Astrocyte (in vitro differentiated cells and primary cell): ENCODE measurements at regions not wholly inside any gene's neighbourhood (a gene's known extent, or its start where the extent isn't known, plus 50 kb on each side); places are given as distances from the start of the nearest gene placed in this dataset.

Source experiments
- DNase-seq: peaks from one replicate; pipeline ENCODE4 v3.0.0-alpha.2; 2010; ENCODE audit warnings: low read depth
- FAIRE-seq: peaks from 2 replicates; lab custom pipeline; 2011; peaks lifted over from hg19 to GRCh38; lab: Jason Lieb, UNC
- H2AFZ ChIP-seq: 2 replicates; pipeline ENCODE4 v1.6.0; 2012; ENCODE audit warnings: low read depth, low read length, inconsistent platforms
- H3K27ac ChIP-seq: 2 replicates; pipeline ENCODE4 v1.5.1; 2011; ENCODE audit warnings: low read depth, low read length, inconsistent platforms
- H3K27me3 ChIP-seq: 2 replicates; pipeline ENCODE4 v1.6.0; 2011; ENCODE audit warnings: low read length, inconsistent platforms; ENCODE audit not compliant: insufficient read depth
- H3K36me3 ChIP-seq: 2 replicates; pipeline ENCODE4 v1.5.1; 2011; ENCODE audit warnings: low read length, inconsistent platforms; ENCODE audit not compliant: insufficient read depth
- H3K4me1 ChIP-seq: 2 replicates; pipeline ENCODE4 v1.5.1; 2011; ENCODE audit warnings: low read length, inconsistent platforms; ENCODE audit not compliant: insufficient read depth
- H3K4me2 ChIP-seq: 2 replicates; pipeline ENCODE4 v1.6.0; 2012; ENCODE audit warnings: low read length, inconsistent platforms
- H3K4me3 ChIP-seq: 2 replicates; pipeline ENCODE4 v1.5.1; 2011; ENCODE audit warnings: low read depth, mild to moderate bottlenecking, low read length, inconsistent platforms; ENCODE audit not compliant: insufficient read depth
- H3K79me2 ChIP-seq: 2 replicates; pipeline ENCODE4 v1.6.0; 2012; ENCODE audit warnings: mild to moderate bottlenecking, low read length, inconsistent platforms; ENCODE audit not compliant: insufficient read depth
- H3K9ac ChIP-seq: 2 replicates; pipeline ENCODE4 v1.6.0; 2012; ENCODE audit warnings: mild to moderate bottlenecking, low read length, inconsistent platforms
- H3K9me3 ChIP-seq: 2 replicates; pipeline ENCODE4 v1.5.1; 2012; ENCODE audit warnings: low read depth, mild to moderate bottlenecking, low read length, inconsistent platforms; ENCODE audit not compliant: insufficient read depth
- H4K20me1 ChIP-seq: 2 replicates; pipeline ENCODE4 v1.6.0; 2012; ENCODE audit warnings: low read length, inconsistent platforms; ENCODE audit not compliant: insufficient read depth
- H3K27ac Mint-ChIP-seq: one replicate; pipeline ENCODE4 v1.8.0; 2021; ENCODE audit warnings: mild to moderate bottlenecking, mixed read lengths; ENCODE audit not compliant: unreplicated experiment
- H3K27me3 Mint-ChIP-seq: one replicate; pipeline ENCODE4 v1.8.0; 2021; ENCODE audit warnings: low read depth, mixed read lengths; ENCODE audit not compliant: unreplicated experiment
- H3K36me3 Mint-ChIP-seq: one replicate; pipeline ENCODE4 v1.8.0; 2021; ENCODE audit warnings: low read depth, mixed read lengths; ENCODE audit not compliant: unreplicated experiment
- H3K4me1 Mint-ChIP-seq: one replicate; pipeline ENCODE4 v1.8.0; 2021; ENCODE audit warnings: low read depth, mixed read lengths; ENCODE audit not compliant: unreplicated experiment
- H3K4me3 Mint-ChIP-seq: one replicate; pipeline ENCODE4 v1.8.0; 2021; ENCODE audit warnings: mild to moderate bottlenecking, moderate library complexity, mixed read lengths; ENCODE audit not compliant: unreplicated experiment
- H3K9me3 Mint-ChIP-seq: one replicate; pipeline ENCODE4 v1.8.0; 2021; ENCODE audit warnings: mild to moderate bottlenecking, mixed read lengths; ENCODE audit not compliant: unreplicated experiment
- EZH2 ChIP-seq: IDR thresholded peaks from 2 replicates; pipeline ENCODE4 v1.6.1; 2012; ENCODE audit warnings: mild to moderate bottlenecking, low read length, inconsistent platforms; ENCODE audit not compliant: insufficient read depth
- TF ChIP-seq, protein P1 (sequence below): IDR thresholded peaks from 2 replicates; pipeline ENCODE4 v1.5.1; 2011; ENCODE audit warnings: low read depth, mild to moderate bottlenecking, inconsistent platforms, low read length, moderate library complexity; ENCODE audit not compliant: insufficient read depth

DNA sequence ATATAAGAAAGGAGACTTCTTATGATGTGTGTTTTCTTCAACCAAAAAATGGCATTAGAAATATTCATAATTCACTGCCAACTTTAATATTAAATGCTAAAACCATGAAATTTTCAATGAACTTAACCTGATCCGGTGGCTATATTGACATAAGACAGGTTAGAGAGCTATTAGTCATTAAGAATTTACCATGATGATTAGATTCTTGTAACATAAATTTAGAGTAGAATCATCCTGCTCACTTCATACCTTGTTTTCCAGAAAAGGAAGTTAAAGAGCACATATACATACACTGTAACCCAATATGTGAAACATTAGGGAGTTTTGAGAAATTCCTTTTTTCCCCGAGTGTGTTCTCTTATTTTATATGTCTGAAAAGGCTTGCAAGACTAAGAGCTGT lies 430.3 kb upstream of the SEMA3A start:
- Histone ChIP-seq H3K9me3 (no peaks in the 10 kb centered on the region), H3K4me2 (no peak overlapping the region), H3K4me1 (no peaks in the 10 kb centered on the region), H3K79me2 (no peaks in the 10 kb centered on the region), H3K4me3 (no peak overlapping the region), H4K20me1 (no peaks in the 10 kb centered on the region), H3K27ac (no peak overlapping the region), H2AFZ (no peak overlapping the region), H3K27me3 (no peaks in the 10 kb centered on the region), H3K36me3 (no peaks in the 10 kb centered on the region), H3K9ac (no peak overlapping the region)
- Mint-ChIP-seq H3K4me3 (no peak overlapping the region), H3K9me3 (no peaks in the 10 kb centered on the region), H3K36me3 (no peaks in the 10 kb centered on the region), H3K27me3 (no peaks in the 10 kb centered on the region), H3K4me1 (no peaks in the 10 kb centered on the region), H3K27ac (no peak overlapping the region)
- DNase-seq (no peak), FAIRE-seq (peak; percentile 52)
- TF ChIP-seq, protein P1, sequence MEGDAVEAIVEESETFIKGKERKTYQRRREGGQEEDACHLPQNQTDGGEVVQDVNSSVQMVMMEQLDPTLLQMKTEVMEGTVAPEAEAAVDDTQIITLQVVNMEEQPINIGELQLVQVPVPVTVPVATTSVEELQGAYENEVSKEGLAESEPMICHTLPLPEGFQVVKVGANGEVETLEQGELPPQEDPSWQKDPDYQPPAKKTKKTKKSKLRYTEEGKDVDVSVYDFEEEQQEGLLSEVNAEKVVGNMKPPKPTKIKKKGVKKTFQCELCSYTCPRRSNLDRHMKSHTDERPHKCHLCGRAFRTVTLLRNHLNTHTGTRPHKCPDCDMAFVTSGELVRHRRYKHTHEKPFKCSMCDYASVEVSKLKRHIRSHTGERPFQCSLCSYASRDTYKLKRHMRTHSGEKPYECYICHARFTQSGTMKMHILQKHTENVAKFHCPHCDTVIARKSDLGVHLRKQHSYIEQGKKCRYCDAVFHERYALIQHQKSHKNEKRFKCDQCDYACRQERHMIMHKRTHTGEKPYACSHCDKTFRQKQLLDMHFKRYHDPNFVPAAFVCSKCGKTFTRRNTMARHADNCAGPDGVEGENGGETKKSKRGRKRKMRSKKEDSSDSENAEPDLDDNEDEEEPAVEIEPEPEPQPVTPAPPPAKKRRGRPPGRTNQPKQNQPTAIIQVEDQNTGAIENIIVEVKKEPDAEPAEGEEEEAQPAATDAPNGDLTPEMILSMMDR = no peak
- no peak for TF ChIP-seq EZH2

DNA sequence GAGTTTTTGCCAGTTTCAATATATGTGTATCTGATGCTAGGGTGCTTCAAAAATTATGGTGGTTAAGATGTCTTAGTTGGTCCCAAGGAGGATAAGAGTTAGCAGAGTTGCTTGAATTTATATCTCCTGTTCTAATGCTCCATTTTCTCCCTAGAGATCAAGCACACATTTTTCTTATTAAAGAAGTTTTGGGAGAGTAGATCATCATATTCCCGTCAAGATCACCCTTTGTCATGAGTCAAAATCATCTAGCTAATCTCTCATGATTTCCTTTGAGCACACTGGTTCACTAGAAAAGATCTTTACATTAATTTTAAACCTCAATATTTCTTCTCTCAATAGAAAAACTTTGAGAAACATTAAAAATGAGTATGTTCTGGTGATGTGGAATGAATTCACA lies 429.9 kb upstream of the SEMA3A start:
- Histone ChIP-seq H3K27me3 (no peaks in the 10 kb centered on the region), H3K36me3 (no peaks in the 10 kb centered on the region), H3K27ac (no peak overlapping the region), H3K9ac (no peak overlapping the region), H3K9me3 (no peaks in the 10 kb centered on the region), H2AFZ (no peak overlapping the region), H3K4me2 (no peak overlapping the region), H3K4me3 (no peak overlapping the region), H4K20me1 (no peaks in the 10 kb centered on the region), H3K4me1 (no peaks in the 10 kb centered on the region), H3K79me2 (no peaks in the 10 kb centered on the region)
- Mint-ChIP-seq H3K36me3 (no peaks in the 10 kb centered on the region), H3K4me3 (no peak overlapping the region), H3K27me3 (no peaks in the 10 kb centered on the region), H3K27ac (no peak overlapping the region), H3K4me1 (no peaks in the 10 kb centered on the region), H3K9me3 (no peaks in the 10 kb centered on the region)
- DNase-seq (no peak), FAIRE-seq (no peak)
- TF ChIP-seq, protein P1 = no peak
- no peak for TF ChIP-seq EZH2

- no peaks in the 10 kb centered on the region for H4K20me1 ChIP-seq
- no peaks in the 10 kb centered on the region for H3K79me2 ChIP-seq
- no peaks in the 10 kb centered on the region for H3K9me3 ChIP-seq
- TF ChIP-seq, protein P1 = no peak
- DNase-seq (peak; percentile 41), FAIRE-seq (no peak)
- no peaks in the 10 kb centered on the region for H3K27me3 ChIP-seq
- H3K9ac ChIP-seq = no peak overlapping the region
- Mint-ChIP-seq H3K4me1 (no peaks in the 10 kb centered on the region), H3K27ac (no peak overlapping the region), H3K36me3 (no peaks in the 10 kb centered on the region), H3K27me3 (no peaks in the 10 kb centered on the region), H3K4me3 (no peak overlapping the region), H3K9me3 (no peaks in the 10 kb centered on the region)
- H2AFZ ChIP-seq = no peak overlapping the region
- H3K4me2 ChIP-seq = no peak overlapping the region
- H3K4me3 ChIP-seq = no peak overlapping the region
- no peak overlapping the region for H3K27ac ChIP-seq
- no peaks in the 10 kb centered on the region for H3K4me1 ChIP-seq
- no peaks in the 10 kb centered on the region for H3K36me3 ChIP-seq
Observed at GRCh38 chr7:84617265-84618030, 422.9 kb upstream of the SEMA3A start.
